ENCODE measurements at regions not wholly inside any gene's neighbourhood (a gene's known extent, or its start where the extent isn't known, plus 50 kb on each side); places are given as distances from the start of the nearest gene placed in this dataset.

- TF ChIP-seq EZH2 (IDR thresholded peaks at IDR 0.05; ENCODE audit: low read length) (no peak), CTCF (optimal IDR thresholded peaks at IDR 0.05 in 1 of 3, IDR thresholded peaks at IDR 0.05 in 1 of 3, conservative IDR thresholded peaks at IDR 0.05 in 1 of 3; ENCODE audit: extremely low read depth in 1 of 3, insufficient read depth in 2 of 3, low read length in 3 of 3) (peak in 2 of 3 experiments; percentile 8 to 28)
These were observed 353.7 kb downstream of the HTR7 start for GRCh38 chr10:90504172-90504571.
